ENCODE measurements at regions not wholly inside any gene's neighbourhood (a gene's known extent, or its start where the extent isn't known, plus 50 kb on each side); places are given as distances from the start of the nearest gene placed in this dataset.

DNA sequence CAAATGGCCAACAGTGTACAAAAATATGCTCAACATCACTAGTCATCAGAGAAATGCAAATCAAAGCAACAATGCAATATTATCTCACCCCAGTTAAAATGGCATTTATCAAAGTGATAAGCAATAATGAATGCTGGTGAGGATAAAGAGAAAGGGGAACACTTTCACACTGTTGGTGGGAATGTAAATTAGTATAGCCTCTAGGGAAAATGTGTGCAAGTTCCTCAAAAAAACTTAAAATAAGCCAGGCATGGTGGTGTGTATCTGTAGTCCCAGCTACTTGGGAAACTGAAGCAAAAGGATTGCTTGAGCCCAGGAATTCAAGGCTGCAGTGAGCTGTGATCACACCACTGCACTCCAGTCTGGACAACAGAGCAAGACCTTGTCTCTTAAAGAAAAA, 572.1 kb downstream of the NLGN4X start:
- Histone ChIP-seq H3K27me3 (no peaks in the 10 kb centered on the region), H3K9me3 (no peaks in the 10 kb centered on the region), H3K4me3 (no peak overlapping the region), H3K27ac (no peak overlapping the region), H3K4me1 (no peaks in the 10 kb centered on the region), H3K36me3 (no peaks in the 10 kb centered on the region)
- TF ChIP-seq, protein P1, sequence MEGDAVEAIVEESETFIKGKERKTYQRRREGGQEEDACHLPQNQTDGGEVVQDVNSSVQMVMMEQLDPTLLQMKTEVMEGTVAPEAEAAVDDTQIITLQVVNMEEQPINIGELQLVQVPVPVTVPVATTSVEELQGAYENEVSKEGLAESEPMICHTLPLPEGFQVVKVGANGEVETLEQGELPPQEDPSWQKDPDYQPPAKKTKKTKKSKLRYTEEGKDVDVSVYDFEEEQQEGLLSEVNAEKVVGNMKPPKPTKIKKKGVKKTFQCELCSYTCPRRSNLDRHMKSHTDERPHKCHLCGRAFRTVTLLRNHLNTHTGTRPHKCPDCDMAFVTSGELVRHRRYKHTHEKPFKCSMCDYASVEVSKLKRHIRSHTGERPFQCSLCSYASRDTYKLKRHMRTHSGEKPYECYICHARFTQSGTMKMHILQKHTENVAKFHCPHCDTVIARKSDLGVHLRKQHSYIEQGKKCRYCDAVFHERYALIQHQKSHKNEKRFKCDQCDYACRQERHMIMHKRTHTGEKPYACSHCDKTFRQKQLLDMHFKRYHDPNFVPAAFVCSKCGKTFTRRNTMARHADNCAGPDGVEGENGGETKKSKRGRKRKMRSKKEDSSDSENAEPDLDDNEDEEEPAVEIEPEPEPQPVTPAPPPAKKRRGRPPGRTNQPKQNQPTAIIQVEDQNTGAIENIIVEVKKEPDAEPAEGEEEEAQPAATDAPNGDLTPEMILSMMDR (IDR thresholded peaks at IDR 0.05), result no peak
- DNase-seq, result no peak
- intact Hi-C loops (cut with DNase I; ENCODE audit: low total_unique reads), result no loop called here

DNA sequence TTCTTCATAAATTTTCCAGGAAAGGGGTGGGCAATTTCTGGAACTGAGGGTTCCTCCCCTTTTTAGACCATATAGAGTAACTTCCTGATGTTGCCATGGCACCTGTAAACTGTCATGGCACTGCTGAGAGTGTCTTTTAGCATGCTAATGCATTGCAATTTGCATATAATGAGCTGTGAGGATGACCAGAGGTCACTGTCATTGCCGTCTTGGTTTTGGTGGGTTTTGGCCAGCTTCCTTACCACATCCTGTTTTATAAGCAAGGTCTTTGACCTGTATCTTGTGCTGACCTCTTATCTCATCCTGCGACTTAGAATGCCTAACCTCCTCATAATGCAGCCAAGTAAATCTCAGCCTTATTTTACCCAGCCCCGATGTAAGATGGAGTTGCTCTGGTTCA, 577.8 kb downstream of the NLGN4X start:
- Histone ChIP-seq H3K27me3 (no peaks in the 10 kb centered on the region), H3K4me3 (no peak overlapping the region), H3K4me1 (no peaks in the 10 kb centered on the region), H3K9me3 (no peaks in the 10 kb centered on the region), H3K27ac (no peak overlapping the region), H3K36me3 (no peaks in the 10 kb centered on the region)
- TF ChIP-seq, protein P1 (IDR thresholded peaks at IDR 0.05), result no peak
- DNase-seq, result no peak
- intact Hi-C loops (cut with DNase I; ENCODE audit: low total_unique reads), result no loop called here

DNA sequence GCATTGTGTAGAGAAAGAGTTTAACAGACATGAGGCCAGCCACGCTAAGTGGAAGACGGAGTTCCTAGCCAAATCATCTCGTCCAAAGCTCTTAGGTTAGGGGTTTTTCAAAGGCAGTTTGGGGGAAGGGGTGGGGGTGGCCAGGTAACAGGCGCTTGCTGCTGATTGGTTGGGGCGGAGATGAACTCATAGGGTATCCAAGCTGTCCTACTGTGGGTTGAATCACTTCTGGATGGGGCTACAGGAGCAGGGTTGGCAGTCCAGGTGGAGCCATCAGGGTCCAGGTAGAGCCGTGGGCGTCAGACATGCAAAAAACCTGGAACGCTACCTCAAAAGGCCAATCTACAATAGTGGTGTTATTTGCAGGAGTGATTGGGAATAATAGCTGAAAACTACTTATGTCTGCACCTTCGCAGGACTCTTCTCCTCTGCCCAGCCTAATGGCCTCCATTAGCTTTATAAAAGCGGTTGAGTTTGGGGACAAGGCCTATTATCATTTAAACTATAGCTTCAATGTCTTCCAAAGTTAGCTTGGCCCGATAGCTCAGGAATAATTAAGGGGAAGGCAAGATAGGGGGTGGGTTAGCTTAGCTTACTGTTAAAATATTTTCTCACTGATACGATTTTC, 579.6 kb downstream of the NLGN4X start:
- intact Hi-C loops (cut with DNase I; ENCODE audit: low total_unique reads), result no loop called here

DNA sequence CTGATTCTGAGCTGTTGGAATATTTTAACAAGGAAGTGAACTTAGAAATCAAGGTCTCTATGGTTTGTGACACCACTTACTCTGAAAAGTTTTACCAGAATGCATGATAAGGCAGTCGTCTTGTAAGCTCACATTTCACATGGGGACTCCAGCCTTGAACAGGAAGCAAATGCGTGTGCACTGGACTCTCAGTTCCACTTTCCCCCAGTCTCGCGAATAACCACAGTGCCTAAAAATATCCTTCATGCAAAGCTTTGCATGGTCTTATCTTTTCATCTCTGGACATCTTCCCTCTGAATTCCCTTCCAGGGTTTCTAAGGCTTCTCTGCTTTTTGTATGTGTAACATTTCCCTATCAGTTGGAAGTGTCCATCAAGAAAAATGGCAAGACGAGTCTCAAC, 581.8 kb downstream of the NLGN4X start:
- Histone ChIP-seq H3K4me1 (no peaks in the 10 kb centered on the region), H3K36me3 (no peaks in the 10 kb centered on the region), H3K27me3 (no peaks in the 10 kb centered on the region), H3K27ac (no peak overlapping the region), H3K4me3 (no peak overlapping the region), H3K9me3 (no peaks in the 10 kb centered on the region)
- intact Hi-C loops (cut with DNase I; ENCODE audit: low total_unique reads), result no loop called here
- DNase-seq, result no peak
- TF ChIP-seq, protein P1 (IDR thresholded peaks at IDR 0.05), result no peak

More for the DNA sequence above, 579.6 kb downstream of the NLGN4X start:
- Histone ChIP-seq H3K4me3 (no peak overlapping the region), H3K27ac (no peak overlapping the region), H3K36me3 (no peaks in the 10 kb centered on the region), H3K4me1 (no peaks in the 10 kb centered on the region), H3K9me3 (no peaks in the 10 kb centered on the region), H3K27me3 (no peaks in the 10 kb centered on the region)
- TF ChIP-seq, protein P1 (IDR thresholded peaks at IDR 0.05), result no peak
- DNase-seq, result no peak

DNA sequence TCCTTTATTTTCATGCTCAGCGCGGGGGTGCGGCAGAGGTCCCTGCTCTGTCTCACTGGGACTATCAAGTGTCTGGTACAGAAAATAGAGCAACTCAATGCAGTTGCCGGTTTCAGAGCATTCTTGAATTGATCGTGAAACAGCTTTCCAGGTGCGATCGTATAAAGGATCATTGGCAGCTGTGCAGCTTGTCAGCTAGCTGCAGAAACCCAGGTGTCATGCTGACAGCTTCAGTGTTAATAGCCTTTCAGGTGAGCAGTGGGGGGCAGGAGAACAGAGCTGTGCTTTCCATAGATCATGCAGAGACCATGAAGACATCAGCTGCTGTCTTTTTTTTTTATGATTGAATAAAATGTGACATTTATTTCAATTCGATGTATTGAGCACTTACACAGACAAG, 583.9 kb downstream of the NLGN4X start:
- TF ChIP-seq, protein P1 (IDR thresholded peaks at IDR 0.05), result no peak
- intact Hi-C loops (cut with DNase I; ENCODE audit: low total_unique reads), result no loop called here

DNA sequence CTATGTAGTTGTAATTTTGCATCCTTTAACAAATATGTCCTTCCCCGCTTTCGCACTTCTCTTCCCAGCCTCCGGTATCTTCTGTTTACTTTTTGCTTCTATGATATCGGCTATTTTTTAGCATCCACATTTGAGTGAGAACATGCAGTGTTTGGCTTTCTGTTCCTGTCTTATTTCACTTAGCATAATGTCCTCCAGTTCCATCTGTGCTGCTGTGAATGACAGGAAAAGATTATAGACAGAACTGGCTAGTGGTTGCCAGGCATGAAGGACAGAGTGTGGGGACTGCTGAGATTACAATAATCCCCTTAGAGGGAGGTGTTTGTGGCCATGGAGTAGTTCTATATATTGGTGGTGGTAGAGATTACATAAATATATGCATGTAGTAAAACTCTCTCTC, 588.6 kb downstream of the NLGN4X start:
- Histone ChIP-seq H3K27ac (no peak overlapping the region), H3K4me1 (no peaks in the 10 kb centered on the region), H3K27me3 (no peaks in the 10 kb centered on the region), H3K36me3 (no peaks in the 10 kb centered on the region), H3K4me3 (no peak overlapping the region), H3K9me3 (no peaks in the 10 kb centered on the region)
- DNase-seq, result no peak
- intact Hi-C loops (cut with DNase I; ENCODE audit: low total_unique reads), result no loop called here
- TF ChIP-seq, protein P1 (IDR thresholded peaks at IDR 0.05), result no peak

More for the DNA sequence above, 583.9 kb downstream of the NLGN4X start:
- no peaks in the 10 kb centered on the region for H3K9me3 ChIP-seq
- no peak overlapping the region for H3K27ac ChIP-seq
- no peaks in the 10 kb centered on the region for H3K36me3 ChIP-seq
- no peaks in the 10 kb centered on the region for H3K27me3 ChIP-seq
- no peaks in the 10 kb centered on the region for H3K4me1 ChIP-seq
- no peak overlapping the region for H3K4me3 ChIP-seq
- DNase-seq, result no peak

Data from tibial artery (tissue), 4 donors.